OCI-LY7 (cell line): ENCODE measurements at regions not wholly inside any gene's neighbourhood (a gene's known extent, or its start where the extent isn't known, plus 50 kb on each side); places are given as distances from the start of the nearest gene placed in this dataset.
A peak's percentile ranks its signal among the peaks of the same experiment; 100 is the strongest.

ENCODE experiments used
- BruUV-seq: library from RNA; stranded (reverse); fragments of 400-500 nt; replicated peaks from 2 replicates; lab custom pipeline; 2021; lab: Mats Ljungman, UMichigan
- CTCF ChIA-PET: fragments of 300-600 bp; sonication (Branson Sonifier 250); formaldehyde crosslinking; loops from one replicate; lab custom pipeline; 2022; ENCODE audit warnings: antibody characterized with exemption; ENCODE audit not compliant: unreplicated experiment; lab: Charles Lee
- POLR2A ChIA-PET: fragments of 300-600 bp; sonication (Branson Sonifier 250); formaldehyde crosslinking; loops from one replicate; lab custom pipeline; 2022; ENCODE audit warnings: antibody characterized with exemption; lab: Charles Lee
- DNase-seq: peaks from one replicate; pipeline ENCODE4 v3.0.0-alpha.2; 2015; ENCODE audit warnings: low spot score
- H2AFZ ChIP-seq: fragments of 200-600 bp; sonication (generic), shearing (Covaris generic); 2 replicates; pipeline ENCODE4 v1.6.1; 2014; ENCODE audit warnings: mild to moderate bottlenecking, antibody characterized with exemption, low read length, moderate library complexity
- H3K27ac ChIP-seq: fragments of 200-600 bp; sonication (generic); 2 replicates; pipeline ENCODE4 v1.5.1; 2014; ENCODE audit warnings: mixed run types, low read depth, mild to moderate bottlenecking, moderate library complexity, low read length, inconsistent platforms; ENCODE audit not compliant: poor library complexity, severe bottlenecking
- H3K36me3 ChIP-seq: fragments of 200-600 bp; sonication (generic); 2 replicates; pipeline ENCODE4 v1.6.1; 2014; ENCODE audit warnings: mild to moderate bottlenecking, antibody characterized with exemption, low read length, moderate library complexity, mixed read lengths; ENCODE audit not compliant: insufficient read depth
- H3K4me1 ChIP-seq: fragments of 200-600 bp; sonication (generic); 2 replicates; pipeline ENCODE4 v1.5.1; 2014; ENCODE audit warnings: mild to moderate bottlenecking, low read length; ENCODE audit not compliant: insufficient read depth, poor library complexity, severe bottlenecking
- H3K4me2 ChIP-seq: fragments of 200-600 bp; sonication (generic); 2 replicates; pipeline ENCODE4 v1.6.1; 2014; ENCODE audit warnings: mild to moderate bottlenecking, low read length
- H3K4me3 ChIP-seq: fragments of 200-600 bp; sonication (generic); 2 replicates; pipeline ENCODE4 v1.5.1; 2014; ENCODE audit warnings: mild to moderate bottlenecking, low read depth, low read length; ENCODE audit not compliant: poor library complexity, severe bottlenecking
- H3K79me2 ChIP-seq: fragments of 200-600 bp; sonication (generic); 2 replicates; pipeline ENCODE4 v1.6.1; 2016; ENCODE audit warnings: low read depth, mild to moderate bottlenecking, low read length, moderate library complexity, mixed read lengths; ENCODE audit not compliant: insufficient read depth
- H3K9me2 ChIP-seq: fragments of 200-600 bp; sonication (generic); 2 replicates; pipeline ENCODE4 v1.6.1; 2016; ENCODE audit warnings: mild to moderate bottlenecking, low read length, mixed read lengths; ENCODE audit not compliant: insufficient read depth
- H3K9me3 ChIP-seq: fragments of 200-600 bp; sonication (generic); 2 replicates; pipeline ENCODE4 v1.6.1; 2014; ENCODE audit warnings: mild to moderate bottlenecking, mixed run types, low read length, mixed read lengths
- H4K20me1 ChIP-seq: fragments of 200-600 bp; sonication (generic); 2 replicates; pipeline ENCODE4 v1.6.1; 2014; ENCODE audit warnings: mild to moderate bottlenecking, antibody characterized with exemption, low read length, moderate library complexity, mixed read lengths; ENCODE audit not compliant: insufficient read depth
- CTCF ChIP-seq: fragments of 200-600 bp; sonication (generic); conservative IDR thresholded peaks from 2 replicates; pipeline ENCODE4 v1.5.1; 2014; ENCODE audit warnings: mild to moderate bottlenecking, antibody characterized with exemption, low read length, moderate library complexity, mixed read lengths
- EZH2phosphoT487 ChIP-seq: fragments of 200-600 bp; sonication (generic); IDR thresholded peaks from 2 replicates; pipeline ENCODE4 v1.6.1; 2018; ENCODE audit warnings: low read depth, borderline replicate concordance, mild to moderate bottlenecking, mixed run types, antibody characterized with exemption, low read length, moderate library complexity, mixed read lengths
- intact Hi-C: fragments of 100-400 bp; cut with micrococcal nuclease; formaldehyde crosslinking; loops from one replicate; pipeline ENCODE4 v1.10.0; 2022; ENCODE audit not compliant: unreplicated experiment

- ChIA-PET POLR2A (interaction anchor here (0.6 kb wide), 1 partner anchor 66 kb away, joined by 3 read pairs; no protein-coding TSS in a partner anchor), CTCF (no interaction called here)
- BruUV-seq = no TSS peak
Measured at GRCh38 chr11:29334776-29335130, 682.1 kb downstream of the KCNA4 start.

GRCh38 chr11:29333993-29334775 is 682.6 kb downstream of the KCNA4 start:
- H3K4me2 ChIP-seq = no peak overlapping the region
- H3K79me2 ChIP-seq = no peaks in the 10 kb centered on the region
- H2AFZ ChIP-seq = no peak overlapping the region
- BruUV-seq = no TSS peak
- H3K36me3 ChIP-seq = no peaks in the 10 kb centered on the region
- H3K4me3 ChIP-seq = no peak overlapping the region
- CTCF ChIA-PET = no interaction called here
- peak; percentile 75 for TF ChIP-seq CTCF
- TF ChIP-seq EZH2phosphoT487 = no peak
- no peaks in the 10 kb centered on the region for H3K9me2 ChIP-seq
- no peak overlapping the region for H3K27ac ChIP-seq
- intact Hi-C loops = loop anchor here (2.0 kb wide), 1 partner anchor 1635 kb away; no protein-coding TSS in a partner anchor
- POLR2A ChIA-PET = interaction anchor here (0.6 kb wide), 1 partner anchor 65 kb away, joined by 3 read pairs; no protein-coding TSS in a partner anchor
- peak; percentile 27 for DNase-seq
- no peaks in the 10 kb centered on the region for H3K4me1 ChIP-seq
- H3K9me3 ChIP-seq = no peaks in the 10 kb centered on the region
- no peaks in the 10 kb centered on the region for H4K20me1 ChIP-seq

More at GRCh38 chr11:29334776-29335130, 682.1 kb downstream of the KCNA4 start:
- Histone ChIP-seq H3K9me2 (no peaks in the 10 kb centered on the region), H3K4me2 (no peak overlapping the region), H3K4me3 (no peak overlapping the region), H3K4me1 (no peaks in the 10 kb centered on the region), H3K9me3 (no peaks in the 10 kb centered on the region), H3K27ac (no peak overlapping the region), H3K36me3 (no peaks in the 10 kb centered on the region), H3K79me2 (no peaks in the 10 kb centered on the region), H4K20me1 (no peaks in the 10 kb centered on the region), H2AFZ (no peak overlapping the region)
- TF ChIP-seq EZH2phosphoT487 = no peak
- no peak for TF ChIP-seq CTCF
- DNase-seq = no peak
- intact Hi-C loops = loop anchor here (2.0 kb wide), 1 partner anchor 1636 kb away; no protein-coding TSS in a partner anchor

GRCh38 chr11:29331451-29332010 is 685.3 kb downstream of the KCNA4 start:
- H3K4me3 ChIP-seq = no peak overlapping the region
- no TSS peak for BruUV-seq
- CTCF ChIA-PET = no interaction called here
- H2AFZ ChIP-seq = no peak overlapping the region
- H3K79me2 ChIP-seq = no peaks in the 10 kb centered on the region
- no peak for DNase-seq
- intact Hi-C loops = no loop called here
- H4K20me1 ChIP-seq = no peaks in the 10 kb centered on the region
- POLR2A ChIA-PET = no interaction called here
- H3K36me3 ChIP-seq = no peaks in the 10 kb centered on the region
- TF ChIP-seq EZH2phosphoT487 = no peak
- TF ChIP-seq CTCF = no peak
- no peaks in the 10 kb centered on the region for H3K9me3 ChIP-seq
- no peak overlapping the region for H3K4me2 ChIP-seq
- H3K27ac ChIP-seq = no peak overlapping the region
- H3K4me1 ChIP-seq = no peaks in the 10 kb centered on the region
- no peaks in the 10 kb centered on the region for H3K9me2 ChIP-seq
